Gastroesophageal sphincter (tissue), 4 donors: ENCODE measurements at regions not wholly inside any gene's neighbourhood (a gene's known extent, or its start where the extent isn't known, plus 50 kb on each side); places are given as distances from the start of the nearest gene placed in this dataset.

Experiments
- ATAC-seq: fragments of 150-250 bp; one replicate; pipeline ENCODE4 v1.9.1; 2016; ENCODE audit warnings: mild to moderate bottlenecking, moderate library complexity
- H3K27ac ChIP-seq, 4 donors: fragments of 200-600 bp; sonication (generic) in 3 of 4; 1 replicate in 3 of 4; 2 replicates in 1 of 4; pipeline ENCODE4 v1.5.1; 2016 to 2019
- H3K27me3 ChIP-seq: fragments of 200-600 bp; sonication (generic); one replicate; pipeline ENCODE4 v1.5.1; 2019
- H3K36me3 ChIP-seq, 2 donors: fragments of 200-600 bp; sonication (generic); one replicate each; pipeline ENCODE4 v1.5.1; 2019; ENCODE audit warnings: control low read depth in 1 of 2
- H3K4me1 ChIP-seq, 3 donors: fragments of 200-600 bp; sonication (generic); 1 replicate in 2 of 3; 2 replicates in 1 of 3; pipeline ENCODE4 v1.5.1; 2016 to 2019; ENCODE audit warnings: control low read depth in 2 of 3
- H3K4me3 ChIP-seq, 2 donors: fragments of 200-600 bp; sonication (generic); one replicate each; pipeline ENCODE4 v1.5.1; 2019; ENCODE audit warnings: mild to moderate bottlenecking in 1 of 2, moderate library complexity in 1 of 2
- H3K9me3 ChIP-seq, 3 donors: fragments of 200-600 bp; sonication (generic); one replicate each; pipeline ENCODE4 v1.5.1; 2017 to 2019; ENCODE audit warnings: control low read depth in 2 of 3
- EP300 ChIP-seq: sonication (generic); formaldehyde crosslinking; IDR thresholded peaks from one replicate; pipeline ENCODE4 v1.6.1; 2017; ENCODE audit warnings: antibody characterized with exemption, mild to moderate bottlenecking
- POLR2A ChIP-seq, 2 donors: fragments of 450-650 bp; IDR thresholded peaks; one replicate each; pipeline ENCODE4 v1.6.1; 2017; ENCODE audit warnings: antibody characterized with exemption in 2 of 2, mild to moderate bottlenecking in 2 of 2, moderate library complexity in 1 of 2
- POLR2AphosphoS5 ChIP-seq: sonication (generic); formaldehyde crosslinking; IDR thresholded peaks from one replicate; pipeline ENCODE4 v1.6.1; 2017; ENCODE audit warnings: antibody characterized with exemption
- WGBS, 2 donors: methylation state at CpG; one replicate each; pipeline ENCODE4 v1.1.5; 2018; ENCODE audit warnings: low coverage in 1 of 2; 5-methylcytosine and 5-hydroxymethylcytosine counted together
- TF ChIP-seq, protein P1 (sequence below), 4 experiments: fragments of 200-600 bp in 2 of 4; fragments of 450-650 bp in 2 of 4; sonication (generic) in 1 of 4; IDR thresholded peaks; one replicate each; pipeline ENCODE4 v1.5.1; 2017 to 2019; ENCODE audit warnings: antibody characterized with exemption in 4 of 4, mild to moderate bottlenecking in 2 of 4, moderate library complexity in 2 of 4

DNA sequence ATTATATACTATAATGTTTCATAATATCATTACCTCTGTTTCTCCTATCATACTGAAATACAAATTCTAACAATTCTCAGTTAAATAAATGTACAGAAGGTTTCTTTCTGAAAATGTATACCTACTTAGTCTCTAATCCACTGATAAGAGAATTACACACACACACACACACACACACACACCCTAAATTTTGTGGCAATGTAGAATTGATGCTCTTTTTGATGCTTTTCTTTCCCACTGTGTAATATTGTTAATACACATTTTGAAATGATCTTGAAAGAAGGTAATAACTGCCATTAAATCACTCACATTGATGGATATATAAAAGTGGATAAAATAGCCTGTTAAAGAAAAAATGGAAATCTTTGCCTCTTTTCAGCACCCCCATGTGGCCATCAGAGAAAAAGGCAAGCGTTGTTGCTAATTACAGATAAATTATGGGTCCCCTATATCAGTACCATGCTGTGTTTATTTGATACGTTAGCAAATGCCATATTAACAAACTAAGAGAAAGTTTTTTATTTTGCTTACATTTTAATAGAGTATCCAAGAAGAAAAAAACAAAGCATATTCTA, 76.6 kb upstream of the VGLL2 start:
- Histone ChIP-seq H3K27ac (no peak overlapping the region), H3K4me3 (no peak overlapping the region), H3K27me3 (no peaks in the 10 kb centered on the region), H3K9me3 (no peaks in the 10 kb centered on the region), H3K36me3 (no peaks in the 10 kb centered on the region), H3K4me1 (no peaks in the 10 kb centered on the region)
- TF ChIP-seq POLR2A (IDR thresholded peaks at IDR 0.05) = no peak
- TF ChIP-seq, protein P1, sequence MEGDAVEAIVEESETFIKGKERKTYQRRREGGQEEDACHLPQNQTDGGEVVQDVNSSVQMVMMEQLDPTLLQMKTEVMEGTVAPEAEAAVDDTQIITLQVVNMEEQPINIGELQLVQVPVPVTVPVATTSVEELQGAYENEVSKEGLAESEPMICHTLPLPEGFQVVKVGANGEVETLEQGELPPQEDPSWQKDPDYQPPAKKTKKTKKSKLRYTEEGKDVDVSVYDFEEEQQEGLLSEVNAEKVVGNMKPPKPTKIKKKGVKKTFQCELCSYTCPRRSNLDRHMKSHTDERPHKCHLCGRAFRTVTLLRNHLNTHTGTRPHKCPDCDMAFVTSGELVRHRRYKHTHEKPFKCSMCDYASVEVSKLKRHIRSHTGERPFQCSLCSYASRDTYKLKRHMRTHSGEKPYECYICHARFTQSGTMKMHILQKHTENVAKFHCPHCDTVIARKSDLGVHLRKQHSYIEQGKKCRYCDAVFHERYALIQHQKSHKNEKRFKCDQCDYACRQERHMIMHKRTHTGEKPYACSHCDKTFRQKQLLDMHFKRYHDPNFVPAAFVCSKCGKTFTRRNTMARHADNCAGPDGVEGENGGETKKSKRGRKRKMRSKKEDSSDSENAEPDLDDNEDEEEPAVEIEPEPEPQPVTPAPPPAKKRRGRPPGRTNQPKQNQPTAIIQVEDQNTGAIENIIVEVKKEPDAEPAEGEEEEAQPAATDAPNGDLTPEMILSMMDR (IDR thresholded peaks at IDR 0.05) = peak in 1 of 4 experiments; percentile 28
- no peak for TF ChIP-seq POLR2AphosphoS5
- ATAC-seq = no peak
- 2 to 22% methylated on average over 2 of the region's 2 CpGs for WGBS, 2 donors

DNA sequence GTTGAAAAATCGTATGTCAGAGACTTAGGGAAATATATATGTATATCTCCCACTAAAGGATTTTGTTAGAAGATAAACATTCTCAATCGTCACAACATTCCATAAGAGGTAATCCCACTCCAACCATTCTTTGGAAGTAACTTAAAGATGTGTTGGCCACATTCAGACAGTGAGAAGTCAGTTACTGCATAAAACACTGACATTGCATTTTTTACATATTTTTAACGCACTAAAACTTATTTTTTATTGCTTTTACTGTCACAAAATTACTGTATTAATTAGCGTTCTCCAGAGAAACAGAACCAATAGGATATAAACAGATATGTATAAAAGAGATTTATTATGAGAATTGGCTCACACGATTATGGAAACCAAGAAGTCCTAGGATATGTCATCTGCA, 74.3 kb upstream of the VGLL2 start:
- Histone ChIP-seq H3K4me3 (no peak overlapping the region), H3K27me3 (no peaks in the 10 kb centered on the region), H3K36me3 (no peaks in the 10 kb centered on the region), H3K4me1 (no peaks in the 10 kb centered on the region), H3K9me3 (no peaks in the 10 kb centered on the region), H3K27ac (no peak overlapping the region)
- ATAC-seq = no peak
- whole genome bisulfite sequencing, 2 donors = 61 to 69% methylated on average over 5 of the region's 5 CpGs
- no peak for TF ChIP-seq POLR2A (IDR thresholded peaks at IDR 0.05)
- TF ChIP-seq EP300 = no peak
- TF ChIP-seq, protein P1 (IDR thresholded peaks at IDR 0.05) = no peak
- TF ChIP-seq POLR2AphosphoS5 = no peak

DNA sequence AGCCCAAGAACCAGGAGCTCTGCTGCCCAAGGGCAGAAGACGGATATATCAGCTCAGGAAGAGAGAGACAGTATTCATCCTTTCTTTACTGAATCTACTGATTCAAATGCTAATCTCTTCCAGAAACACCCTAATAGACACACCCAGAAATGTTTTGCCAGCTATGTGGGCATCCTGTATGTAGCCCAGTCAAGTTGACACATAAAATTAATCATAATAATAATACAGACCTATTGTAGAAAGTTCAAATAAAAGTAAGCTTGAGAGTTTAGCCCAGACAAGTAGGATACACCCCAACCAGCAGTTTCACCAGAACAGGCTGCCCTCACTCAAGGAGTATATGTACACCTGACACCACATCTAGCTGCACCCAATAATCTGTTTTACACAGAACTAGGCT, 73.9 kb upstream of the VGLL2 start:
- Histone ChIP-seq H3K4me1 (no peaks in the 10 kb centered on the region), H3K27me3 (no peaks in the 10 kb centered on the region), H3K4me3 (no peak overlapping the region), H3K36me3 (no peaks in the 10 kb centered on the region), H3K9me3 (no peaks in the 10 kb centered on the region), H3K27ac (no peak overlapping the region)
- ATAC-seq = no peak
- 89 to 100% methylated on average over 1 of the region's 1 CpG for WGBS, 2 donors
- TF ChIP-seq POLR2AphosphoS5 (no peak), EP300 (no peak), POLR2A (IDR thresholded peaks at IDR 0.05) (no peak)
- TF ChIP-seq, protein P1 (IDR thresholded peaks at IDR 0.05) = no peak

DNA sequence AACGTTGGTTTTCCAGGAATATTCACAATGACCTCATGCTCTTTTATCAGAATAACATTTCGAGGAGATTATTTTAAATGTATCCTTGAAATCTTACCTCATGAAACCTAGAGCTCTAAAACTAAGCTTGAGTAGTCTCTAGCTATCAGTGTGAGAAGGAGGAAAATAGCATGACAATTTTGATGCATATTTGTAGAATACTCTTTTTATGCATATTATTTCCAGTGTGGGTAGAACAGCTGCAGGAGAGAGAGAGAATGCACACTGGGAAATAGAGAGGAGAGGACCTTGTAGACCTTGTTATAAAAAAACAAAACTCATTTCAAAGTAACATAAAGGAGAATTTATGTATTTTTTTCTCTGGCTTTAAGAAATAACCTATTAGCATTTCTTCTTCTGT, 71.1 kb upstream of the VGLL2 start:
- H3K9me3 ChIP-seq = no peaks in the 10 kb centered on the region
- H3K36me3 ChIP-seq = no peaks in the 10 kb centered on the region
- no peaks in the 10 kb centered on the region for H3K4me1 ChIP-seq
- H3K4me3 ChIP-seq = no peak overlapping the region
- no peaks in the 10 kb centered on the region for H3K27me3 ChIP-seq
- TF ChIP-seq EP300 (no peak), POLR2A (IDR thresholded peaks at IDR 0.05) (no peak), POLR2AphosphoS5 (no peak)
- TF ChIP-seq, protein P1 (IDR thresholded peaks at IDR 0.05) = no peak
- WGBS, 2 donors = 49 to 53% methylated on average over 2 of the region's 2 CpGs
- no peak overlapping the region for H3K27ac ChIP-seq
- ATAC-seq = no peak

DNA sequence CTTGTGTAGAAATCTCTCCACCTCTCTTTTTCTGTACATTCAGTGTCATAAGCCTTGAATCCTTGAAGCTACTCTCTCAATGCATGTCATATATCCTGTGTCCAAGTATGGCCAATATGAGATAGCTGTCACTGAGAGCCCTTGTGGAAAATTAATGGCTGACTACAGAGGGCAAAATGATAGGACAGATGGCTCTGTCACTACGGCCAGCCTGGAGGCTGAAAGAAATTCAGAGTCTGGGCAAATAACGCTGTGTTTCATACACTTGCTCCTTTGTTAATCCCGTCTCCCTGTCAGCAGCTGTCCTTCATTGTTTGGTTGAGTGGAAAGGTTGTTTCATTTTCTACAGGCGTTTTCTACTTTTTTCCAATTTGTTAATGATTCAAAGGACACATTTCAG, 70.4 kb upstream of the VGLL2 start:
- no peaks in the 10 kb centered on the region for H3K9me3 ChIP-seq
- ATAC-seq = no peak
- 27 to 33% methylated on average over 4 of the region's 4 CpGs for WGBS, 2 donors
- H3K27ac ChIP-seq = no peak overlapping the region
- H3K4me1 ChIP-seq = no peaks in the 10 kb centered on the region
- no peak overlapping the region for H3K4me3 ChIP-seq
- TF ChIP-seq POLR2AphosphoS5 (no peak), EP300 (no peak), POLR2A (IDR thresholded peaks at IDR 0.05) (no peak)
- TF ChIP-seq, protein P1 (IDR thresholded peaks at IDR 0.05) = no peak
- H3K36me3 ChIP-seq = no peaks in the 10 kb centered on the region
- H3K27me3 ChIP-seq = no peaks in the 10 kb centered on the region
